B cell (primary cell): ENCODE measurements at regions not wholly inside any gene's neighbourhood (a gene's known extent, or its start where the extent isn't known, plus 50 kb on each side); places are given as distances from the start of the nearest gene placed in this dataset.

ENCODE experiments used
- ATAC-seq: fragments of 200-7000 bp; cut with Tn5 transposase; one replicate; pipeline ENCODE4 v1.10.0; 2021; ENCODE audit warnings: low read depth, mild to moderate bottlenecking, moderate number of reproducible peaks, moderate library complexity
- CTCF ChIA-PET: fragments of 350-600 bp; sonication (Branson Sonifier 250); formaldehyde crosslinking; loops from one replicate; lab custom pipeline; 2021; ENCODE audit warnings: antibody characterized with exemption, inconsistent platforms; lab: Charles Lee
- POLR2A ChIA-PET: fragments of 350-600 bp; sonication (Branson Sonifier 250); formaldehyde crosslinking; loops from one replicate; lab custom pipeline; 2021; ENCODE audit warnings: antibody characterized with exemption; lab: Charles Lee
- DNase-seq: peaks from one replicate; pipeline ENCODE4 v3.0.0; 2013
- H2AFZ ChIP-seq: 2 replicates; pipeline ENCODE4 v1.6.1; 2012; ENCODE audit warnings: mild to moderate bottlenecking, low read depth, low read length; ENCODE audit not compliant: insufficient read depth, poor library complexity, severe bottlenecking
- H3K27ac ChIP-seq, 2 donors: 1 replicate in 1 of 2; 2 replicates in 1 of 2; pipeline ENCODE4 v1.5.1; 2012 to 2013; ENCODE audit warnings: low read length in 2 of 2, mild to moderate bottlenecking in 2 of 2, moderate library complexity in 1 of 2
- H3K27me3 ChIP-seq, 4 experiments: fragments of 200-600 bp in 1 of 4; sonication (generic) in 1 of 4; replicated peaks in 1 of 4; 1 replicate in 2 of 4; 2 replicates in 2 of 4; pipeline versions ENCODE4 v1.6.1 to v1.7.0; 2013 to 2016; ENCODE audit warnings: low read length in 3 of 4, mild to moderate bottlenecking in 2 of 4, mixed read lengths in 1 of 4, moderate library complexity in 1 of 4; ENCODE audit not compliant: insufficient read depth in 4 of 4, control insufficient read depth in 3 of 4; ENCODE audit errors: control extremely low read depth in 1 of 4
- H3K36me3 ChIP-seq, 2 experiments: replicated peaks in 1 of 2; 1 replicate in 1 of 2; 2 replicates in 1 of 2; pipeline versions ENCODE4 v1.6.1 to v1.7.1; 2013; ENCODE audit warnings: low read length in 1 of 2; ENCODE audit not compliant: insufficient read depth in 2 of 2, control insufficient read depth in 1 of 2; ENCODE audit errors: control extremely low read depth in 1 of 2, extremely low read depth in 1 of 2
- H3K4me1 ChIP-seq, 2 donors: fragments of 200-600 bp in 1 of 2; sonication (generic) in 1 of 2; 1 replicate in 1 of 2; 2 replicates in 1 of 2; pipeline versions ENCODE4 v1.5.1 to v1.6.1; 2013 to 2017; ENCODE audit warnings: low read length in 2 of 2; ENCODE audit not compliant: control insufficient read depth in 2 of 2, insufficient read depth in 2 of 2
- H3K4me2 ChIP-seq: replicated peaks from 2 replicates; pipeline ENCODE3; 2012; ENCODE audit warnings: mild to moderate bottlenecking, low read depth, low read length; ENCODE audit not compliant: poor library complexity, severe bottlenecking
- H3K4me3 ChIP-seq, 5 experiments: fragments of 200-600 bp in 1 of 5; sonication (generic) in 1 of 5; 1 replicate in 3 of 5; 2 replicates in 2 of 5; pipeline versions ENCODE4 v1.5.1 to v1.7.0; 2011 to 2016; ENCODE audit warnings: low read length in 4 of 5, mild to moderate bottlenecking in 4 of 5, low read depth in 2 of 5, control low read depth in 1 of 5, moderate library complexity in 1 of 5; ENCODE audit not compliant: insufficient read depth in 1 of 5; ENCODE audit errors: control extremely low read depth in 1 of 5, extremely low read depth in 1 of 5
- H3K79me2 ChIP-seq: fragments of 200-600 bp; sonication (generic); one replicate; pipeline ENCODE4 v1.6.0; 2016; ENCODE audit warnings: low read length; ENCODE audit not compliant: control insufficient read depth, insufficient read depth
- H3K9ac ChIP-seq: fragments of 200-600 bp; sonication (generic); 2 replicates; pipeline ENCODE4 v1.6.1; 2017; ENCODE audit warnings: mild to moderate bottlenecking, low read length, moderate library complexity
- H3K9me3 ChIP-seq, 3 donors: one replicate each; pipeline versions ENCODE4 v1.6.1 to v1.7.1; 2013; ENCODE audit warnings: low read length in 2 of 3; ENCODE audit not compliant: control insufficient read depth in 2 of 3, insufficient read depth in 1 of 3; ENCODE audit errors: control extremely low read depth in 1 of 3
- H4K20me1 ChIP-seq: 2 replicates; pipeline ENCODE4 v1.6.0; 2012; ENCODE audit warnings: mild to moderate bottlenecking, low read length; ENCODE audit not compliant: insufficient read depth, control insufficient read depth, poor library complexity, severe bottlenecking
- H3K27ac Mint-ChIP-seq: one replicate; pipeline ENCODE4 v1.8.0; 2021; ENCODE audit warnings: mixed read lengths
- H3K27me3 Mint-ChIP-seq: one replicate; pipeline ENCODE4 v1.8.0; 2021; ENCODE audit warnings: mixed read lengths
- H3K4me1 Mint-ChIP-seq: one replicate; pipeline ENCODE4 v1.8.0; 2021; ENCODE audit warnings: mixed read lengths
- H3K4me3 Mint-ChIP-seq: one replicate; pipeline ENCODE4 v1.8.0; 2021; ENCODE audit warnings: mixed read lengths
- H3K9me3 Mint-ChIP-seq: one replicate; pipeline ENCODE4 v1.8.0; 2022; ENCODE audit warnings: mixed read lengths; ENCODE audit not compliant: insufficient read depth
- CTCF ChIP-seq: fragments of 200-600 bp; IDR thresholded peaks from one replicate; pipeline ENCODE4 v1.8.0; 2022; ENCODE audit warnings: antibody characterized with exemption, mild to moderate bottlenecking
- EZH2 ChIP-seq: IDR thresholded peaks from 2 replicates; pipeline ENCODE4 v1.6.1; 2012; ENCODE audit warnings: borderline replicate concordance, low read depth, mild to moderate bottlenecking, moderate library complexity, low read length; ENCODE audit not compliant: insufficient read depth, poor library complexity, severe bottlenecking
- WGBS: methylation state at CpG from one replicate; pipeline ENCODE4 v1.1.5; 2013; ENCODE audit warnings: missing lambda C conversion rate; ENCODE audit not compliant: insufficient coverage; 5-methylcytosine and 5-hydroxymethylcytosine counted together
- intact Hi-C: fragments of 100-400 bp; cut with micrococcal nuclease; formaldehyde crosslinking; loops from one replicate; pipeline ENCODE4 v1.10.0; 2022

GRCh38 chr2:118216224-118216623 lies 128.0 kb downstream of the INSIG2 start:
- POLR2A ChIA-PET: no interaction called here
- H3K9me3 Mint-ChIP-seq: no peaks in the 10 kb centered on the region
- peaks cover 61% of the 10 kb centered on the region for H3K27me3 Mint-ChIP-seq

GRCh38 chr2:118209727-118210126 lies 121.5 kb downstream of the INSIG2 start:
- CTCF ChIA-PET: interaction anchor here (1.2 to 5.0 kb wide), 2 partner anchors 12 to 646 kb away, joined by 4 to 25 read pairs; no protein-coding TSS in a partner anchor
- TF ChIP-seq CTCF (no peak), EZH2 (no peak)
- peaks cover 63% of the 10 kb centered on the region for H3K27me3 Mint-ChIP-seq
- no peak overlapping the region for H2AFZ ChIP-seq
- no peaks in the 10 kb centered on the region for H3K4me1 Mint-ChIP-seq
- no peaks in the 10 kb centered on the region for H3K9me3 Mint-ChIP-seq
- H3K79me2 ChIP-seq: no peaks in the 10 kb centered on the region
- intact Hi-C loops: no loop called here
- no peak overlapping the region for H3K27ac Mint-ChIP-seq
- no peaks in the 10 kb centered on the region for H3K9me3 ChIP-seq
- ATAC-seq (no peak), DNase-seq (no peak)
- no peaks in the 10 kb centered on the region for H3K36me3 ChIP-seq
- no peaks in the 10 kb centered on the region for H4K20me1 ChIP-seq
- POLR2A ChIA-PET: no interaction called here
- no CpG with 5 or more reads among the region's 1 CpG for WGBS
- no peak overlapping the region for H3K4me2 ChIP-seq
- no peaks in the 10 kb centered on the region for H3K4me1 ChIP-seq
- no peak overlapping the region for H3K27ac ChIP-seq
- no peak overlapping the region for H3K4me3 ChIP-seq
- H3K4me3 Mint-ChIP-seq: no peak overlapping the region
- H3K9ac ChIP-seq: no peak overlapping the region
- peaks cover 0 to 31% (median 18%) of the 10 kb centered on the region in 4 experiments for H3K27me3 ChIP-seq

More at GRCh38 chr2:118216224-118216623, 128.0 kb downstream of the INSIG2 start:
- Histone ChIP-seq H3K36me3 (no peaks in the 10 kb centered on the region), H3K4me3 (no peak overlapping the region), H4K20me1 (no peaks in the 10 kb centered on the region), H3K27me3 (peaks cover under 1 to 32% (median 13%) of the 10 kb centered on the region in 4 experiments), H3K9me3 (no peaks in the 10 kb centered on the region), H3K9ac (no peak overlapping the region), H3K27ac (no peak overlapping the region), H3K4me2 (no peak overlapping the region), H2AFZ (no peak overlapping the region), H3K79me2 (no peaks in the 10 kb centered on the region), H3K4me1 (no peaks in the 10 kb centered on the region)
- DNase-seq: no peak
- Mint-ChIP-seq H3K4me3 (no peak overlapping the region), H3K27ac (no peak overlapping the region), H3K4me1 (no peaks in the 10 kb centered on the region)
- CTCF ChIA-PET: no interaction called here
- intact Hi-C loops: no loop called here
- no peak for TF ChIP-seq EZH2
- TF ChIP-seq CTCF: no peak
- no CpG with 5 or more reads among the region's 3 CpGs for WGBS
- ATAC-seq: no peak
